GM21390 (cell line): ENCODE measurements at regions not wholly inside any gene's neighbourhood (a gene's known extent, or its start where the extent isn't known, plus 50 kb on each side); places are given as distances from the start of the nearest gene placed in this dataset.

Experiments
- ATAC-seq: cut with Tn5 transposase; IDR thresholded peaks from one replicate; pipeline ENCODE4 v1.9.1; 2021; ENCODE audit not compliant: unreplicated experiment

DNA sequence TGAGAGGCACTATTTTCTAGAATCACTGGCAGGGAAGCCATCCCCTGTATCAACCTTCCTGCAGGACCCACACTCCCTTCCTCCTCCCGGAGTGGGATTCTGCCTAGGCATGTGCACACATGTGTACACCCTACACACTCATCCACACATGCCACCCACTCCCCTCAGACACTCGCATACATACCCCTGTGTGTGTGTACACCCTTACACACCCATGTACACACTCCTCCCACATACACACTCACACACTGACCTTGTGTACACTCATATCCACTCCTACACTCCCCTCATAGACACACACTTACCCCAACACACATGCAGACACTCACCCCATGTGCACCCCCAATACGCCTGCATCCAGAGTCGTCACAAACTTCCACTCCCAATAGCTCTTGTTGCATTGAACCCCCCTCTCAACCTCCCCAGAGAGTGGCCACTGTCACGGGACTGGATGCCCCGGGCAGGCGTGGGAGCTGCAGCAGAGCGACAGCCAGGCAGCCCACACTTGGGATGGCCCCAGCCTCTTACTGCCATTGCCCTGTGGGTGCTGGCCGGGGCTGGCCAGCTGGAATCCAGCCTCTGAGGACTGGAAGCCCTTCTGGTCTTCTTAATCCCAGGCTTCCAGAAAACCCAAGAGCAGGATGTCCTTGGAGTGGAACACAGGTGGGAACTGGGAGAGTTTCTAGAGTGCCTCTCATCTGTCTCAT, 251.0 kb downstream of the LOXHD1 start:
- no peak for ATAC-seq

DNA sequence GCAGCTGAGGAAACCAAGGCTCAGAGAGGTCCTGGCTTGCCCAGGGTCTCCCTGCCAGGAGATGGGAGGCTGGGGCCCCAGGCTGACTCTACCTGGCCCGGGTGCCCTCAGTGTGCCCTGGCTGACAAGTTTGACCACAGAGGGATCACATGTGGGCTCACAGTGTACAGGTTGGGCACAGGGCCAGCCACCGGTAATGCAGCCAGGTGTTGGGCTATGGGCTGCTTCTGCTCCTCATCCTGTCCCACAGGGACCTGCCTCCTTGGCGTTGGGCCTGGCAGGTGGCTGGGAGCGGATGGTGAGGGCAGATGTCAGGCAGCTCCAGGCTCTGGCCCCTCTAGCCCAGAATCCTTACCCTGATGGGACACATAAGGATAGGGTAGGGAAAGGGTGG, 250.5 kb downstream of the LOXHD1 start:
- no peak for ATAC-seq

- no peak for ATAC-seq
Observed at GRCh38 chr18:46407486-46408166, 249.4 kb downstream of the LOXHD1 start.

DNA sequence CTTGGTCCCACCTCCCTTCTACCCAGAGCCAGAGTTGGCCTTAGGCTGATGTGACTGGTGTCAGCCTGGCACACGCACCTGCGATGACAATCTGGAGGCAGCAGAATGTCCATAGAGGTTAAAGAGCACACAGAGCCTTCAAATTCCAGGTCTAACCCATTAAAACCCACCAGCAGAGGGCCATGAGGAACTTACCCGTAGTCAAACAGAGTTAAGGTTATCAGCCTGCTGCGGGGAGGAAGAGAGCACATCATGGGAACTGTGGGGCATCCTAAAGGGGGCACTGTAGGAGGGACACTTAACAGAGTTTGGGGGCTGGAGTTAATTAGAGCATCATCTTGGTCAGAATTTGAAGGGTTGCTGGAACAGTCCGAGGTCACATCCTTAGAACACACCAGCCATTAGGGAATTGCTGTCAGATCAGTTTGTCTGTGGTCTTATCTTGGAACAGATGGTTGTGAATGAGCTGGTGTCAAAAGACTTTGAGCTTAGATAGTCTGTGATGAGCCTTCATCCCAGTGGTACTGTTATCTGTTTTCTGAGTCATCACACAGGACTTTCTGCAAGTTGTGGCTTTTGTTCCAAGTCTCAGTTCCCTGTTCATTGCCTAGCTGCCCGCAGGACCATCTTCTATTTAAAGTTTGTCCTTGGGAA, 248.6 kb downstream of the LOXHD1 start:
- no peak for ATAC-seq

- ATAC-seq = no peak
Observed at GRCh38 chr18:46411191-46411828, 245.7 kb downstream of the LOXHD1 start.

- ATAC-seq = no peak
Observed at GRCh38 chr18:46411867-46412690, 244.9 kb downstream of the LOXHD1 start.

DNA sequence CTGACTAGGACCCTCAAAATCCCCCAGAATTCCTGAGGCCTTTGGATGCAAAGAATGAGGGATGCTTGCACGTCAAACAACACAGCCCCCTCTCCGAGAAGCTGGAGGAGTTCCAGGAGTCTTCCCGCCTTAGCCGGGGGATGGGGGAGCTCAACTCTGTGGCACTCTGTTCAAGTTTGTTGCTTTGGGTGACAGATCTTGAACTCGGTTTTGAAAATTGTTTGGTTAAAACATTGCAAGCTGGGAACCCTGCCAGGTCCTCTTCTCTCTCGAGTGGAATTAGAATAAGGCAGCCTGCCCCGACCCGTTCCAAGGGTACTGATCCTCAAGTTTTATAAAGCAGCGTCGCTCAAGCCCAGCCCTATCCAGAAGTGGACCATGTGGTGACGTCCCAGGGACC, 244.1 kb downstream of the LOXHD1 start:
- ATAC-seq = no peak

DNA sequence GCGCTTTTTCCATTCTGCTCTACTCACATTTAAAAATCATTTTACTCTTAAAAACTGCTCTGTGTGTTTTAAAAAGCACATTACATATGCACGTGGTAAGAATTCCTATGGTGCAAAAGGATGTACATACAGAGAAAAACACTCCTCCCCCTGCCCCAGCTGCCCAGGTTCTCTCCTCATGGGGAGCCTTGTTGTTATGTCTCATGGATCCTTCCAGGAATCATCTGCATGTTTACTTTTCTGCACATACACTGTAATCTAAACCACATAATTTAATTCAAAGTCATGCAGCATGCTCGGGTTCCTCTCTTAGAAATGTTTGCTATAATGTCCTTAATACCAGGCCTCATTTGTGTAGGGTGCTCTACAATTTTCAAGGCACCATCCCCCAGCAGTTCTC, 243.3 kb downstream of the LOXHD1 start:
- no peak for ATAC-seq

DNA sequence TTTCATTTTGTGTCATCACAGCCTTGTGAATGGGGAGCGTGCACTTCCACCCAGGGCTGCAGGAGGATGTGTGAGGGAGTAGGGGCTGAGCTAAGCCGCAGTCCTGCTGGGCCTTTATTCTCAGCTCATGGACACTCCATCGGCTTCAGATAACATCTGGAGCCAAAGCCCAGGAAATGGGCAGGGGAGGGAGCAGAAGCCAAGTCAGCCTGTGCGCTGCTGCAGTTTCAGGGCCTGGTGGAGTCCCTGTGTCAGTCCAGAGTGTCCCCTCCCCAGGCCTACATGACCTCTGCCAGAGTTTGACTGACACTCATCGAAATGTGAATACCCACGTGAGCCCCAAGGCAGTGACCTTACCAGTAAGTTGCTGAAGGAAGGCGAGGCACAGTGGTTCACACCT, 242.2 kb downstream of the LOXHD1 start:
- no peak for ATAC-seq

DNA sequence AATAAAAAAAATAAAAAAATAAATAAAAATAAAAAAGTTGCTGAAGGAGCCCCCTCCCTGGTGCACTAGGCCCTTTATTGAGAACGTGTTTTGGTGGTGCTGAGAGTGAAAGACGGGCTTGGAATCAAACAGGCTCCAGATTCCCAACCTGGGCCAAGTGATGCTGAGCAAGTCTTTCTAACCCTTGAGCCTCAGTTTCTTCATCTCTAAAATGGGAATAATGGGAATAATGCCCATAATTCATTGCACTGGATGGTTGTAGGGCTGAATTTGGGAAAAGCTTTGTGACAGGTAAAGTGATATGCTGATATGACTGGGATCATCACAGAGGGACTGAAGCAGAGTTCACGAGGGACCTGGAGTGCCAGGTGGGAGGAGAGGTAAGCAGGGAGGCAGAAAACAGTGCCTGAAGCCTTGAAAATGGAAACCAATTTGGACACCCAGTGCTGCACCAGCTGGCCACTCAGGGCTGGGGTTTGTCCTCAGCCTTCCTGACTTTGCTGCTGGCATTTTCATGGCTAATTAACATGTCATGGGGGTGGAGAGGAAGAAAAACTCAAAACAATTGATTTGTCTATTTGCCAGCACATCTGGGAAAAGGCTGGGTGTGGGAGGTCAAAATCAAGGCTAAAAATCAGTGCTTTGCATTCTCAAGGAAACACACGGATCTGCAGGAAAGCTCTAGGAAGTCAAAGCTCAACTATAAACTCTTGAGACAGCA, 241.3 kb downstream of the LOXHD1 start:
- no peak for ATAC-seq

- no peak for ATAC-seq
Observed at GRCh38 chr18:46416706-46417638, 240.0 kb downstream of the LOXHD1 start.

DNA sequence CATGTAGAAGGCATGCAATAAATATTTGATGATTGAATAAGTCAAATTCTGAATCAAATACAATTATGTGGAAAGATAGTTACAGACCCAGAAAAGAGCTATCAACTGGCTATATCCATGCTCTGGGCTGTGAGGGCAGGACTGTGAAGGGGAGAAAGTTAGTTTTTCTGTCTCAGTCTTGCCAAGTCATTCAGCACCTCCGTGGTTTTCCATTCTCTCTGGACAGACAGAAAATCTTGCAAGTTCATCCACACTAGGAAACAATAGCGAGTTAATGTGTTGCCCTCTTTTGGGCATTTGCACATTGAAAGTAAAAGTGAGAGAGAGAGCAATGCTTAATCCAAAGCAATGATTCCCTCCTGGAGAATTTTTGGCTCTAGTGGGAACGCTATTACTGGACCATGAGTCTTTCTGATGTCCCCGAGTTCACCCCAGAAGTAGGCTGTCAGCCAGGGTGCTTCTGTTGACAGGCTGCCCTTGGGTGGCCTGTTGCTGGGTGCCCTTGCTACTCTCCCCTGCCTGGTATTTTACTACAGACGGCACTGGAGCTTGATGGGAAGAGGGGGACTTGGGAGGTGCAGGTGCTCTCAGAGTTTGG, 238.3 kb downstream of the LOXHD1 start:
- ATAC-seq = no peak

DNA sequence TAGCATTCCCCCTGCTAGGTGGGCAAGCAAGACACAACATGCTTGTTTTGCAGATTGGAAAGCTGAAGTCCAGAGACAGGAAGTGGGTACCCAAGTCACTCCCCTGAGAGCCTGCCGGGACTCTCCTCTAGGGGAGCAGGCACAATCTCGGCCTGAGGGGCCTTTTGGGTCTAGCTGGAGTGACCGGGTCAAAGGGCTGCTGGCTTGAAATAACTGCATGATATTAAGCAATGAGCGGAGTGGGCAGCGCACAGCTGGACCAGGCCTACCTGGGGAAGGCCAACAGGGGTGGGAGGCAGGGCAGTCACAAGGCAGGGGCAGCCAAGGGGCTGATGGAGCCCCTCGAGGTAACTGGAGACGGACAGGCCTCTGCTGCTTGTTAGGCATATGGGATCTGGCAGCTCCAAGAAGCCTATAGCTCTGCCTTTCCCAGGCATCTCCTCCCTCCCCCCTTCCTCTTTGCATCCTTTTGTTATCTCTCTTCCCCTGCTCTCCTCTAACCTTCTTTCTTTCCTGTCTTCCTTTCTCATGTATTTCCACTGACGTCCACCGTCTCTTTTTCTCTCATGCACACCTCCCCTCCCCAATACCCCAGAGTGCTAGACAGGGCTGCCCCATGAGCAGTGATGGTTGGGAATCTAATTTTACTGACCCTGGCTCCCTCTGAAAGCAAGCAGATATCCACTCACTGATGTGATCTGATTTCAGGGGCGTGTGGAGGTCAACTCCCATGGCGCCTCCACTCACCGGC, 237.5 kb downstream of the LOXHD1 start:
- no peak for ATAC-seq

- no peak for ATAC-seq
Observed at GRCh38 chr18:46421973-46422551, 235.0 kb downstream of the LOXHD1 start.

- no peak for ATAC-seq
Observed at GRCh38 chr18:46422552-46423055, 234.4 kb downstream of the LOXHD1 start.

- no peak for ATAC-seq
Observed at GRCh38 chr18:46423226-46423805, 233.7 kb downstream of the LOXHD1 start.

DNA sequence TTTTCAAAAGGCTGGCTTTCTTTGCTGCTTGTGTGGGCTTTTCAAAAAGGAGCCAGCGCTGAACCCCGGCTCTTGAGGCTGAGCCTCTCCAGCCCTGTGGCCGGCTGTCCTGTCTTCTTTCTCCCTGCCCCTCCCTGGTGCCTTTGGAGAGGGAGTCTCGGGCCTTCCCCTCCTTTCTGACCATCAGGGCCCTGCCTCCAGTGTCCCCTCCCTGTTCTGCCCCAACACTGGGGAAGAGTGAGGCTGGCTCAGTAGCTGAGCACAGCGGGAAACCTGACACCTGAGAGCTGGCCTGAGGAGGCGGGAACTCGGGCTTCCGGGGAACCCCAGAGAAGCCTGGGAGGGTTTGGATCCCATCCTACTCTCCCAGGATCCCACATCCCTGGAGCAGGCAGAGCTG, 232.1 kb downstream of the LOXHD1 start:
- no peak for ATAC-seq
